Suprapubic skin (tissue), 3 donors: ENCODE measurements at regions not wholly inside any gene's neighbourhood (a gene's known extent, or its start where the extent isn't known, plus 50 kb on each side); places are given as distances from the start of the nearest gene placed in this dataset.

Experiments used
- EP300 ChIP-seq: sonication (generic); formaldehyde crosslinking; IDR thresholded peaks from one replicate; pipeline ENCODE4 v1.6.1; 2017; ENCODE audit warnings: antibody characterized with exemption
- TF ChIP-seq, protein P1 (sequence below), 2 donors: fragments of 200-600 bp in 1 of 2; fragments of 450-650 bp in 1 of 2; sonication (generic) in 1 of 2; IDR thresholded peaks; one replicate each; pipeline ENCODE4 v1.5.1; 2016 to 2019; ENCODE audit warnings: antibody characterized with exemption in 2 of 2, mild to moderate bottlenecking in 1 of 2, moderate library complexity in 1 of 2

DNA sequence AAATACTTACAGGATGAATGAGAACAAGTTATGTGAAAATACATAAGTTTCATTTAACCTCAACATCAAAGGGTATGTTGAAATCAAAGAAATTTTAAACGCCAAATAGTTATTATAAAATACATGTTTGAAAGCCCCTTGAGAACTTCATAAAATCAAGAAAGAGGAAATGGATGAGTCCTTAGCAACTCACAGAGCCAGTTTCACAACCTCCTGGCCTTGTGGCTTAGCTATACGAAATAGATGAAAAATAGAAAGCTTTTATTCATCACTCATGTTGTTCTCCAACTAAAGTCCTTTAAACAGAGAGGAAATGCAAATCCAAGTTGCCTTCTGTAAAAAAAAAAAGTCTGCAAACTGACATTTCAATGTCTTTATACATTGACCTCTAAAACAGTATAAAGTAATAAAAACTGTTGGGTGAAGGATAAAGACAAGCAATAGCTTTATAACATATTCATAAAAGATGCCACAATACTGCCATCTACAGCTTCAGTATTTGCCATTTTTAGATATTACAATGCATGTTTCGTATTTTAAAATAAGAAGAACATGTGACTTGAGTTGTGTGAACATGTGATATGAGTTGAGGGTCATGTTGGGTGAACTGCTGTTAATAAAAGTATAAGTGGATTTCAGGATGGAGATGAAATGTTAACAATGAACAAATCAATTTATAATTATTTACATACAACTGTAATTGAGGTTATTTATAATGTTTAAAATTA lies 847.8 kb downstream of the MRPL39 start:
- TF ChIP-seq, protein P1, sequence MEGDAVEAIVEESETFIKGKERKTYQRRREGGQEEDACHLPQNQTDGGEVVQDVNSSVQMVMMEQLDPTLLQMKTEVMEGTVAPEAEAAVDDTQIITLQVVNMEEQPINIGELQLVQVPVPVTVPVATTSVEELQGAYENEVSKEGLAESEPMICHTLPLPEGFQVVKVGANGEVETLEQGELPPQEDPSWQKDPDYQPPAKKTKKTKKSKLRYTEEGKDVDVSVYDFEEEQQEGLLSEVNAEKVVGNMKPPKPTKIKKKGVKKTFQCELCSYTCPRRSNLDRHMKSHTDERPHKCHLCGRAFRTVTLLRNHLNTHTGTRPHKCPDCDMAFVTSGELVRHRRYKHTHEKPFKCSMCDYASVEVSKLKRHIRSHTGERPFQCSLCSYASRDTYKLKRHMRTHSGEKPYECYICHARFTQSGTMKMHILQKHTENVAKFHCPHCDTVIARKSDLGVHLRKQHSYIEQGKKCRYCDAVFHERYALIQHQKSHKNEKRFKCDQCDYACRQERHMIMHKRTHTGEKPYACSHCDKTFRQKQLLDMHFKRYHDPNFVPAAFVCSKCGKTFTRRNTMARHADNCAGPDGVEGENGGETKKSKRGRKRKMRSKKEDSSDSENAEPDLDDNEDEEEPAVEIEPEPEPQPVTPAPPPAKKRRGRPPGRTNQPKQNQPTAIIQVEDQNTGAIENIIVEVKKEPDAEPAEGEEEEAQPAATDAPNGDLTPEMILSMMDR (IDR thresholded peaks at IDR 0.05): no peak
- TF ChIP-seq EP300: no peak
